WERI-Rb-1 (cell line): ENCODE measurements at regions not wholly inside any gene's neighbourhood (a gene's known extent, or its start where the extent isn't known, plus 50 kb on each side); places are given as distances from the start of the nearest gene placed in this dataset.
"Not testable (repeated sequence)": the region's sequence is repeated elsewhere in the genome, so short reads cannot be mapped to it uniquely, and the experiment has no call there.

ENCODE experiments used
- DNase-seq: peaks from one replicate; pipeline ENCODE4 v3.0.0-alpha.2; 2020
- H3K27ac ChIP-seq: fragments of 250-450 bp; sonication (Bioruptor Pico); 2 replicates; pipeline ENCODE4 v1.5.1; 2020; ENCODE audit warnings: mild to moderate bottlenecking, moderate library complexity
- H3K27me3 ChIP-seq: fragments of 250-450 bp; sonication (Bioruptor Pico); 2 replicates; pipeline ENCODE4 v1.5.1; 2021; ENCODE audit warnings: mild to moderate bottlenecking, low read depth, moderate library complexity; ENCODE audit not compliant: insufficient read depth, severe bottlenecking
- H3K36me3 ChIP-seq: fragments of 250-450 bp; sonication (Bioruptor Pico); 2 replicates; pipeline ENCODE4 v1.5.1; 2020; ENCODE audit warnings: mild to moderate bottlenecking, moderate library complexity
- H3K4me3 ChIP-seq: 2 replicates; pipeline ENCODE4 v1.5.1; 2011; ENCODE audit warnings: low read depth, mild to moderate bottlenecking, control low read depth, low read length
- H3K9me3 ChIP-seq: fragments of 250-450 bp; sonication (Bioruptor Pico); 2 replicates; pipeline ENCODE4 v1.5.1; 2021; ENCODE audit warnings: mild to moderate bottlenecking, moderate library complexity; ENCODE audit not compliant: severe bottlenecking
- TF ChIP-seq, protein P1 (sequence below): IDR thresholded peaks from 2 replicates; pipeline ENCODE4 v1.5.1; 2011; ENCODE audit warnings: low read depth, mild to moderate bottlenecking, control low read depth, inconsistent platforms, low read length

DNA sequence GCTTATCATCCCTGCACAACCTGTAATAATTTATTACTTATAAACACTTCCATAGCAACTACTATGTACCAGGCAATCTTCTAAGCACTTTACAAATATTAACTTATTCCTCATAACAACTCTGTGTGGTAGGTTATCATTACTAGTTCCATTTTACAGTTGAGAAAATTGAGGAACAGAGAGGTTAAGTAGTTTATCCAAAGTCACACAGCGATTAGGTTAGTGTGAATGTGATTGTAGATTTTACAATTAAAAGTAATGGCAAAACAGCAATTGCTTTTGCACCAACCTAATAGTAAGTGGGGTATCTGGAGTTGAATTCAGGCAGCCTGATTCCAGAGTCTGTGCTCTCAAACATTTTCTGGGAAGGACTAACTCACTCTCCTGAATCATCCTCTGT, 348.9 kb downstream of the NKX6-1 start:
- no peak overlapping the region for H3K27ac ChIP-seq
- DNase-seq: no peak
- H3K36me3 ChIP-seq: no peaks in the 10 kb centered on the region
- no peaks in the 10 kb centered on the region for H3K27me3 ChIP-seq
- TF ChIP-seq, protein P1, sequence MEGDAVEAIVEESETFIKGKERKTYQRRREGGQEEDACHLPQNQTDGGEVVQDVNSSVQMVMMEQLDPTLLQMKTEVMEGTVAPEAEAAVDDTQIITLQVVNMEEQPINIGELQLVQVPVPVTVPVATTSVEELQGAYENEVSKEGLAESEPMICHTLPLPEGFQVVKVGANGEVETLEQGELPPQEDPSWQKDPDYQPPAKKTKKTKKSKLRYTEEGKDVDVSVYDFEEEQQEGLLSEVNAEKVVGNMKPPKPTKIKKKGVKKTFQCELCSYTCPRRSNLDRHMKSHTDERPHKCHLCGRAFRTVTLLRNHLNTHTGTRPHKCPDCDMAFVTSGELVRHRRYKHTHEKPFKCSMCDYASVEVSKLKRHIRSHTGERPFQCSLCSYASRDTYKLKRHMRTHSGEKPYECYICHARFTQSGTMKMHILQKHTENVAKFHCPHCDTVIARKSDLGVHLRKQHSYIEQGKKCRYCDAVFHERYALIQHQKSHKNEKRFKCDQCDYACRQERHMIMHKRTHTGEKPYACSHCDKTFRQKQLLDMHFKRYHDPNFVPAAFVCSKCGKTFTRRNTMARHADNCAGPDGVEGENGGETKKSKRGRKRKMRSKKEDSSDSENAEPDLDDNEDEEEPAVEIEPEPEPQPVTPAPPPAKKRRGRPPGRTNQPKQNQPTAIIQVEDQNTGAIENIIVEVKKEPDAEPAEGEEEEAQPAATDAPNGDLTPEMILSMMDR: no peak
- H3K4me3 ChIP-seq: no peak overlapping the region
- no peaks in the 10 kb centered on the region for H3K9me3 ChIP-seq

- H3K4me3 ChIP-seq: no peak overlapping the region
- H3K27me3 ChIP-seq: no peaks in the 10 kb centered on the region
- no peaks in the 10 kb centered on the region for H3K9me3 ChIP-seq
- no peaks in the 10 kb centered on the region for H3K36me3 ChIP-seq
- TF ChIP-seq, protein P1: no peak
- no peak for DNase-seq
- no peak overlapping the region for H3K27ac ChIP-seq
These were observed 351.3 kb downstream of the NKX6-1 start for GRCh38 chr4:84147831-84148230.

DNA sequence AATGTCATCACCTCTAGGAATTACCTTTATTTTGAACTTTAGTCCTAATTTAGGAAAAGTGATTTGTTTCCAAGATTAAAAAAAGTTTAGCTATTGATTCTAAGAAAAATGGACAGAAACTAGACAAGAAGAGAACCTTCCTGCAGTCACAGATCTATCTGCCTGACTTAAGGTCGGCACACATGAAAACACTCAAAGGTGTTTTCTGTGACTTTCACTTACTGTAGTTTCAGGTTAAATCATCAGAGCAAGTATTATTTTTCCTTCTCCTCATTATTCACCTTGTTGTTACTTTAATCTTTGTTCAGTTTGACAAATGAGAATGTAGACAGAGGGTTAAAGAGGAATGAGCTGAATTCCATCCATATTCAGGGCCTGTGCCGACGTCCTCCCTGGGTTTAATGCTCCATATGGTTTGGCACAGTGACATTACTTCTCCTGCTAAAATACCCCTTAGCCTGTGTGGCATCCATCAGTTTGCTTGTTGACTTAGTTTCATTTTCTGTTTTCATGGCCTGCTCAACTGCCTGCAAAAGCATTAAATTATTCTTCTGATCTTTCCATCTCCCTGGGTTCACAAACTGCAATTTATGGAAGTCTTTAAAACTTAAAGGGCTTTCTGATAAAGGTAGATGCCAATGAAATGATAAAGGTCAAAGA, 352.7 kb downstream of the NKX6-1 start:
- Histone ChIP-seq H3K27me3 (no peaks in the 10 kb centered on the region), H3K36me3 (no peaks in the 10 kb centered on the region), H3K4me3 (no peak overlapping the region), H3K9me3 (no peaks in the 10 kb centered on the region), H3K27ac (no peak overlapping the region)
- TF ChIP-seq, protein P1: no peak
- no peak for DNase-seq

DNA sequence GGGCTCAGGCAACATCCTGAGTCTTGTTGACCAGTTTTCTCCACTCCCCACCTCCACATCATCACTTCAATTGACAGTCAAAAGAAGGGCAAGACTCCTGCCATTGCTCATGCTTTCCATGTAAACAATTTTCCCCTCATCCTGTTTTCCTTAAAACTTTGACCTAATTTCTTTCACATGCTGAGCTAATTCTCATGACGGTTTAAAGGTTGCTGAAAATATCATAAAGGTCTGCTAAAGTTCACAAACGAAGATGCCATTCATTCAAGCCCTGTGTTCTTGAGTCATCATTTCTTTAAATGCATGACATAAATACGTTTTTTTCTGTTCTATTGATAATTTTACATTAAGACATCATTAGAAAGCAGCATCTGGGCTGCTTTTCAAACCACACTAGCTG, 353.9 kb downstream of the NKX6-1 start:
- H3K27me3 ChIP-seq: no peaks in the 10 kb centered on the region
- no peaks in the 10 kb centered on the region for H3K9me3 ChIP-seq
- TF ChIP-seq, protein P1: no peak
- H3K27ac ChIP-seq: no peak overlapping the region
- DNase-seq: no peak
- H3K36me3 ChIP-seq: no peaks in the 10 kb centered on the region
- no peak overlapping the region for H3K4me3 ChIP-seq

DNA sequence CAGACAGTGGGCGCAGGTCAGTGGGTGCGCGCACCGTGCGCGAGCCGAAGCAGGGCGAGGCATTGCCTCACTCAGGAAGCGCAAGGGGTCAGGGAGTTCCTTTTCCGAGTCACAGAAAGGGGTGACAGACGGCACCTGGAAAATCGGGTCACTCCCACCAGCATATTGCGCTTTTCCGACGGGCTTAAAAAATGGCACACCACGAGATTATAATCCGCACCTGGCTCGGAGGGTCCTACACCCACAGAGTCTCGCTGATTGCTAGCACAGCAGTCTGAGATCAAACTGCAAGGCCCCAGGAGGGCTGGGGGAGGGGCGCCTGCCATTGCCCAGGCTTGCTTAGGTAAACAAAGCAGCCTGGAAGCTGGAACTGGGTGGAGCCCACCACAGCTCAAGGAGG, 372.2 kb downstream of the NKX6-1 start:
- H3K36me3 ChIP-seq, H3K9me3 ChIP-seq, H3K4me3 ChIP-seq, H3K27me3 ChIP-seq, H3K27ac ChIP-seq, DNase-seq: not testable (repeated sequence)

GRCh38 chr4:84126061-84126787, 372.9 kb downstream of the NKX6-1 start:
- Histone ChIP-seq H3K27ac (no peak overlapping the region), H3K4me3 (no peak overlapping the region)

More at GRCh38 chr4:84126061-84126787, 372.9 kb downstream of the NKX6-1 start:
- TF ChIP-seq, protein P1: no peak
- no peaks in the 10 kb centered on the region for H3K27me3 ChIP-seq
- no peaks in the 10 kb centered on the region for H3K36me3 ChIP-seq
- DNase-seq: no peak
- no peaks in the 10 kb centered on the region for H3K9me3 ChIP-seq
